Muscle layer of colon (tissue), 2 donors: ENCODE measurements at regions not wholly inside any gene's neighbourhood (a gene's known extent, or its start where the extent isn't known, plus 50 kb on each side); places are given as distances from the start of the nearest gene placed in this dataset.
"Not testable (repeated sequence)": the region's sequence is repeated elsewhere in the genome, so short reads cannot be mapped to it uniquely, and the experiment has no call there.

Source experiments
- H3K27ac ChIP-seq: one replicate; pipeline ENCODE4 v1.7.0; 2013; ENCODE audit warnings: low read depth, mild to moderate bottlenecking, low read length, moderate library complexity
- H3K27me3 ChIP-seq, 2 donors: one replicate each; pipeline ENCODE4 v1.7.0; 2013; ENCODE audit warnings: low read length in 2 of 2, mild to moderate bottlenecking in 2 of 2; ENCODE audit not compliant: insufficient read depth in 2 of 2, control insufficient read depth in 1 of 2
- H3K36me3 ChIP-seq: one replicate; pipeline ENCODE4 v1.7.0; 2013; ENCODE audit warnings: mild to moderate bottlenecking, low read length; ENCODE audit not compliant: insufficient read depth
- H3K4me1 ChIP-seq: one replicate; pipeline ENCODE4 v1.7.0; 2013; ENCODE audit warnings: mild to moderate bottlenecking, low read length; ENCODE audit not compliant: insufficient read depth
- H3K4me3 ChIP-seq, 2 donors: one replicate each; pipeline ENCODE4 v1.7.0; 2013; ENCODE audit warnings: low read length in 2 of 2, low read depth in 1 of 2, mild to moderate bottlenecking in 1 of 2, moderate library complexity in 1 of 2
- H3K9ac ChIP-seq: one replicate; pipeline ENCODE4 v1.7.0; 2013; ENCODE audit warnings: low read length
- H3K9me3 ChIP-seq: one replicate; pipeline ENCODE4 v1.7.0; 2013; ENCODE audit warnings: mild to moderate bottlenecking, low read length
- donor health status: abdominal sarcoma.
- donor health status: Adenocarcinoma of cecum.

GRCh38 chr7:149966444-149966843 lies 92.7 kb downstream of the ATP6V0E2 start:
- not testable (repeated sequence) for H3K4me1 ChIP-seq, H3K27me3 ChIP-seq, H3K4me3 ChIP-seq, H3K36me3 ChIP-seq, H3K27ac ChIP-seq, H3K9ac ChIP-seq, H3K9me3 ChIP-seq

- H3K4me3 ChIP-seq = not testable (repeated sequence)
Measured at GRCh38 chr7:149972977-149973376, 99.2 kb downstream of the ATP6V0E2 start.

GRCh38 chr7:149973681-149974080 lies 99.9 kb downstream of the ATP6V0E2 start:
- H3K36me3 ChIP-seq, H3K4me1 ChIP-seq, H3K9me3 ChIP-seq, H3K27me3 ChIP-seq, H3K4me3 ChIP-seq, H3K9ac ChIP-seq, H3K27ac ChIP-seq: not testable (repeated sequence)

More at GRCh38 chr7:149972977-149973376, 99.2 kb downstream of the ATP6V0E2 start:
- H3K27me3 ChIP-seq, H3K9ac ChIP-seq, H3K9me3 ChIP-seq, H3K27ac ChIP-seq, H3K36me3 ChIP-seq, H3K4me1 ChIP-seq: not testable (repeated sequence)

GRCh38 chr7:149975608-149976007 lies 101.8 kb downstream of the ATP6V0E2 start:
- H3K27ac ChIP-seq, H3K4me3 ChIP-seq, H3K4me1 ChIP-seq, H3K27me3 ChIP-seq, H3K9ac ChIP-seq, H3K36me3 ChIP-seq, H3K9me3 ChIP-seq: not testable (repeated sequence)

GRCh38 chr7:149978537-149978936 lies 104.8 kb downstream of the ATP6V0E2 start:
- not testable (repeated sequence) for H3K4me1 ChIP-seq, H3K9ac ChIP-seq, H3K27me3 ChIP-seq, H3K36me3 ChIP-seq, H3K4me3 ChIP-seq, H3K9me3 ChIP-seq, H3K27ac ChIP-seq

- not testable (repeated sequence) for H3K27me3 ChIP-seq, H3K4me1 ChIP-seq, H3K27ac ChIP-seq, H3K9ac ChIP-seq, H3K4me3 ChIP-seq, H3K36me3 ChIP-seq, H3K9me3 ChIP-seq
Measured at GRCh38 chr7:149978944-149979343, 105.2 kb downstream of the ATP6V0E2 start.

- H3K9me3 ChIP-seq, H3K27ac ChIP-seq, H3K4me1 ChIP-seq, H3K27me3 ChIP-seq, H3K4me3 ChIP-seq, H3K36me3 ChIP-seq, H3K9ac ChIP-seq: not testable (repeated sequence)
Measured at GRCh38 chr7:149982537-149983112, 108.9 kb downstream of the ATP6V0E2 start.

- not testable (repeated sequence) for H3K9me3 ChIP-seq, H3K9ac ChIP-seq, H3K4me1 ChIP-seq, H3K36me3 ChIP-seq, H3K4me3 ChIP-seq, H3K27me3 ChIP-seq, H3K27ac ChIP-seq
Measured at GRCh38 chr7:149986866-149987265, 113.1 kb downstream of the ATP6V0E2 start.

- H3K4me3 ChIP-seq, H3K9me3 ChIP-seq, H3K4me1 ChIP-seq, H3K27me3 ChIP-seq, H3K9ac ChIP-seq, H3K27ac ChIP-seq, H3K36me3 ChIP-seq: not testable (repeated sequence)
Measured at GRCh38 chr7:149991652-149992302, 118.0 kb downstream of the ATP6V0E2 start.

GRCh38 chr7:149992366-149992765 lies 118.6 kb downstream of the ATP6V0E2 start:
- H3K4me3 ChIP-seq, H3K27me3 ChIP-seq, H3K9ac ChIP-seq, H3K36me3 ChIP-seq, H3K9me3 ChIP-seq, H3K27ac ChIP-seq, H3K4me1 ChIP-seq: not testable (repeated sequence)

- H3K9me3 ChIP-seq, H3K4me1 ChIP-seq, H3K27me3 ChIP-seq, H3K27ac ChIP-seq, H3K4me3 ChIP-seq, H3K9ac ChIP-seq, H3K36me3 ChIP-seq: not testable (repeated sequence)
Measured at GRCh38 chr7:149995369-149996026, 121.7 kb downstream of the ATP6V0E2 start.
